ENCODE measurements at regions not wholly inside any gene's neighbourhood (a gene's known extent, or its start where the extent isn't known, plus 50 kb on each side); places are given as distances from the start of the nearest gene placed in this dataset.

GRCh38 chr7:12062062-12062461 is 149.0 kb upstream of the TMEM106B start:
- no peak overlapping the region for H3K27ac ChIP-seq (ENCODE audit: insufficient read depth, low read length)
- dilution Hi-C loops (cut with HindIII; ENCODE audit: low sequenced_read_pairs, unreplicated experiment) (no loop called here), in situ Hi-C loops (cut with MboI; ENCODE audit: low sequenced_read_pairs) (loop anchor here (25.0 kb wide), 2 partner anchors 425 to 625 kb away; no protein-coding TSS in a partner anchor), intact Hi-C loops (cut with micrococcal nuclease) (no loop called here)
- H3K18ac ChIP-seq (ENCODE audit: low read depth, low read length) = no peak overlapping the region
- no peaks in the 10 kb centered on the region for H3K36me3 ChIP-seq (ENCODE audit: control insufficient read depth, insufficient read depth, low read length)
- no peak overlapping the region for H4K5ac ChIP-seq (ENCODE audit: low read depth, low read length)
- H2BK5ac ChIP-seq (ENCODE audit: low read depth, low read length, poor library complexity, severe bottlenecking) = no peak overlapping the region
- no peaks in the 10 kb centered on the region for H3K4me1 ChIP-seq (ENCODE audit: control insufficient read depth, insufficient read depth, low read length)
- H3K4me2 ChIP-seq (ENCODE audit: low read depth, low read length) = no peak overlapping the region
- no peak overlapping the region for H4K8ac ChIP-seq (ENCODE audit: low read depth in 2 of 2, low read length in 2 of 2)
- H4K20me1 ChIP-seq (ENCODE audit: insufficient read depth, low read length) = no peaks in the 10 kb centered on the region
- no peak overlapping the region for H2AK9ac ChIP-seq (replicated peaks; ENCODE audit: low read depth, low read length, poor library complexity)
- no peak overlapping the region for H3K4ac ChIP-seq (ENCODE audit: low read depth, low read length)
- TF ChIP-seq CTCF (conservative IDR thresholded peaks at IDR 0.05; ENCODE audit: low read depth, low read length) = 0 out of 2 replicates have a peak, but pooled peaks have one; percentile 18
- TF ChIP-seq RAD21 (IDR thresholded peaks at IDR 0.05; ENCODE audit: low read length) = no peak
- peaks cover 5% of the 10 kb centered on the region; the same call in 1 of the 2 replicates for H3K9me3 ChIP-seq (ENCODE audit: control insufficient read depth, insufficient read depth, low read length)
- H3K79me1 ChIP-seq (ENCODE audit: low read depth in 1 of 2, low read length in 2 of 2) = no peaks in the 10 kb centered on the region
- no peak overlapping the region for H3K9ac ChIP-seq (ENCODE audit: low read depth, low read length)
- H3K23ac ChIP-seq (ENCODE audit: low read depth, low read length) = no peak overlapping the region
- no peak overlapping the region for H2BK15ac ChIP-seq (ENCODE audit: low read depth, low read length)
- no peak overlapping the region for H3K14ac ChIP-seq (replicated peaks; ENCODE audit: low read depth, low read length)
- no peaks in the 10 kb centered on the region for H3K27me3 ChIP-seq (ENCODE audit: control insufficient read depth, insufficient read depth, low read length)
- BruUV-seq (replicated peaks) = no TSS peak
- ChIA-PET CTCF (no interaction called here), POLR2A (ENCODE audit: unreplicated experiment) (no interaction called here)
- DNase-seq (no peak), ATAC-seq (ENCODE audit: low read depth) (no peak)
- H2BK20ac ChIP-seq (ENCODE audit: low read depth, low read length) = no peak overlapping the region
- no peak overlapping the region for H2AK5ac ChIP-seq (ENCODE audit: low read depth, low read length)
- H2AFZ ChIP-seq (replicated peaks; ENCODE audit: low read length, poor library complexity) = no peak overlapping the region
- H3K4me3 ChIP-seq (ENCODE audit: insufficient read depth, low read depth, low read length) = no peak overlapping the region
- no peaks in the 10 kb centered on the region for H3K9me1 ChIP-seq (ENCODE audit: insufficient read depth, low read length)
- no peak overlapping the region for H2BK120ac ChIP-seq (ENCODE audit: low read depth, low read length)
- no peak overlapping the region for H3K56ac ChIP-seq (ENCODE audit: extremely low read depth, insufficient read depth, low read length)
- H4K91ac ChIP-seq (ENCODE audit: insufficient read depth, low read depth, low read length) = no peak overlapping the region
